Parathyroid adenoma (tissue), 2 donors: ENCODE measurements at regions not wholly inside any gene's neighbourhood (a gene's known extent, or its start where the extent isn't known, plus 50 kb on each side); places are given as distances from the start of the nearest gene placed in this dataset.

Experiments used
- H2AFZ ChIP-seq: fragments of 300-600 bp; sonication (generic); one replicate; pipeline ENCODE4 v1.7.0; 2017; ENCODE audit warnings: antibody characterized with exemption, mild to moderate bottlenecking
- H3K27ac ChIP-seq: fragments of 300-600 bp; sonication (generic); one replicate; pipeline ENCODE4 v1.7.0; 2017
- H3K27me3 ChIP-seq: fragments of 300-600 bp; sonication (generic); one replicate; pipeline ENCODE4 v1.7.0; 2017; ENCODE audit warnings: low read length; ENCODE audit not compliant: control insufficient read depth, insufficient read depth
- H3K36me3 ChIP-seq: fragments of 300-600 bp; sonication (generic); one replicate; pipeline ENCODE4 v1.7.0; 2017; ENCODE audit warnings: low read length; ENCODE audit not compliant: control insufficient read depth, insufficient read depth
- H3K4me1 ChIP-seq: fragments of 300-600 bp; sonication (generic); one replicate; pipeline ENCODE4 v1.7.0; 2017; ENCODE audit warnings: control low read depth
- H3K4me2 ChIP-seq: fragments of 300-600 bp; sonication (generic); one replicate; pipeline ENCODE4 v1.7.0; 2017; ENCODE audit warnings: low read length
- H3K4me3 ChIP-seq: fragments of 300-600 bp; sonication (generic); one replicate; pipeline ENCODE4 v1.7.0; 2017; ENCODE audit warnings: low read depth, low read length
- H3K79me2 ChIP-seq: fragments of 300-600 bp; sonication (generic); one replicate; pipeline ENCODE4 v1.7.0; 2017; ENCODE audit warnings: control low read depth
- H3K9ac ChIP-seq: fragments of 300-600 bp; sonication (generic); one replicate; pipeline ENCODE4 v1.7.0; 2017; ENCODE audit warnings: mild to moderate bottlenecking
- H3K9me3 ChIP-seq: fragments of 300-600 bp; sonication (generic); one replicate; pipeline ENCODE4 v1.7.0; 2017; ENCODE audit warnings: low read length; ENCODE audit not compliant: control insufficient read depth
- TF ChIP-seq, protein P1 (sequence below): fragments of 300-600 bp; sonication (generic); IDR thresholded peaks from one replicate; pipeline ENCODE4 v1.7.0; 2017; ENCODE audit warnings: antibody characterized with exemption, mild to moderate bottlenecking
- donor health status: primary hyperparathyroidism.

DNA sequence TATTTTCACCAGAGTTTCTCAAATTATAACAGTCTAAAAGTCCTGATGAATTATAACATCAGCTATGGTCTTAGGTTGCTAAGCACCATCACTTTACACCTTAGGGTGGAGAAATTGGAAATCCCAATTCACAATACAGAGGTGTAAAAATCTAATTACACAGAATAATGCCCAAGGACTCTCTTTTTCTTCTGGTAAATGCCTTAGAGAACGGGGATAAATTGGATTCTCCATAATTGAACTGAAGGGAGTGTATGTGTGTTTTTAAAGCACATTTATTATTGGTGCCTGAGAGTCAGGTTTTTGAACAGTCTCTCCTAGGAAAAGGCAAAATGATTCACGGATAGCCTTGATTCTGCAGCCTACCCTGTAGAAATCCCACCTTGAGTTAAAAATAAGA, 66.8 kb downstream of the NIBAN1 start:
- Histone ChIP-seq H3K36me3 (no peaks in the 10 kb centered on the region), H3K27ac (no peak overlapping the region), H3K4me2 (no peak overlapping the region), H3K9me3 (no peaks in the 10 kb centered on the region), H3K27me3 (no peaks in the 10 kb centered on the region), H3K9ac (no peak overlapping the region), H3K4me1 (no peaks in the 10 kb centered on the region), H3K79me2 (no peaks in the 10 kb centered on the region), H2AFZ (no peak overlapping the region), H3K4me3 (no peak overlapping the region)
- TF ChIP-seq, protein P1, sequence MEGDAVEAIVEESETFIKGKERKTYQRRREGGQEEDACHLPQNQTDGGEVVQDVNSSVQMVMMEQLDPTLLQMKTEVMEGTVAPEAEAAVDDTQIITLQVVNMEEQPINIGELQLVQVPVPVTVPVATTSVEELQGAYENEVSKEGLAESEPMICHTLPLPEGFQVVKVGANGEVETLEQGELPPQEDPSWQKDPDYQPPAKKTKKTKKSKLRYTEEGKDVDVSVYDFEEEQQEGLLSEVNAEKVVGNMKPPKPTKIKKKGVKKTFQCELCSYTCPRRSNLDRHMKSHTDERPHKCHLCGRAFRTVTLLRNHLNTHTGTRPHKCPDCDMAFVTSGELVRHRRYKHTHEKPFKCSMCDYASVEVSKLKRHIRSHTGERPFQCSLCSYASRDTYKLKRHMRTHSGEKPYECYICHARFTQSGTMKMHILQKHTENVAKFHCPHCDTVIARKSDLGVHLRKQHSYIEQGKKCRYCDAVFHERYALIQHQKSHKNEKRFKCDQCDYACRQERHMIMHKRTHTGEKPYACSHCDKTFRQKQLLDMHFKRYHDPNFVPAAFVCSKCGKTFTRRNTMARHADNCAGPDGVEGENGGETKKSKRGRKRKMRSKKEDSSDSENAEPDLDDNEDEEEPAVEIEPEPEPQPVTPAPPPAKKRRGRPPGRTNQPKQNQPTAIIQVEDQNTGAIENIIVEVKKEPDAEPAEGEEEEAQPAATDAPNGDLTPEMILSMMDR = no peak

DNA sequence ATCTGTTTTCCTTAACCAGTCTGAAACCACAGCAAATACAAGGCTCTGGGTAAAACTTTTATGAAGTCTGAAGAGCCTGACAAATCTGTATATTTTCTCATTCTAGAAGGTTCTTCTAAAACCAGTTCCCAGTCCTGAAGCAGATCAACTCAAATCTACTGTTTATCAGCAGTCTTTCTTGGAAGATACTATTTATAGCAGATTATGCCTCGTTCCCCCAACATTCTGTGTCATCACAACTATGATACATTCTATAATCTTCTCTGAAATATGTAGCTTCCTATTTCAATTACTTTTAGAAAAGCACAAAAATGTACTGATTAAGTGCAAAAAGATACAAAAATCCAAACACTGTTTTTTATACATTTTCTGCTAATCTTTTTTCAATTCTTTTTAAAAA, 67.5 kb downstream of the NIBAN1 start:
- H3K9ac ChIP-seq = no peak overlapping the region
- H2AFZ ChIP-seq = no peak overlapping the region
- no peaks in the 10 kb centered on the region for H3K79me2 ChIP-seq
- TF ChIP-seq, protein P1 = no peak
- no peaks in the 10 kb centered on the region for H3K36me3 ChIP-seq
- no peaks in the 10 kb centered on the region for H3K9me3 ChIP-seq
- H3K4me2 ChIP-seq = no peak overlapping the region
- H3K4me3 ChIP-seq = no peak overlapping the region
- no peak overlapping the region for H3K27ac ChIP-seq
- no peaks in the 10 kb centered on the region for H3K4me1 ChIP-seq
- no peaks in the 10 kb centered on the region for H3K27me3 ChIP-seq

DNA sequence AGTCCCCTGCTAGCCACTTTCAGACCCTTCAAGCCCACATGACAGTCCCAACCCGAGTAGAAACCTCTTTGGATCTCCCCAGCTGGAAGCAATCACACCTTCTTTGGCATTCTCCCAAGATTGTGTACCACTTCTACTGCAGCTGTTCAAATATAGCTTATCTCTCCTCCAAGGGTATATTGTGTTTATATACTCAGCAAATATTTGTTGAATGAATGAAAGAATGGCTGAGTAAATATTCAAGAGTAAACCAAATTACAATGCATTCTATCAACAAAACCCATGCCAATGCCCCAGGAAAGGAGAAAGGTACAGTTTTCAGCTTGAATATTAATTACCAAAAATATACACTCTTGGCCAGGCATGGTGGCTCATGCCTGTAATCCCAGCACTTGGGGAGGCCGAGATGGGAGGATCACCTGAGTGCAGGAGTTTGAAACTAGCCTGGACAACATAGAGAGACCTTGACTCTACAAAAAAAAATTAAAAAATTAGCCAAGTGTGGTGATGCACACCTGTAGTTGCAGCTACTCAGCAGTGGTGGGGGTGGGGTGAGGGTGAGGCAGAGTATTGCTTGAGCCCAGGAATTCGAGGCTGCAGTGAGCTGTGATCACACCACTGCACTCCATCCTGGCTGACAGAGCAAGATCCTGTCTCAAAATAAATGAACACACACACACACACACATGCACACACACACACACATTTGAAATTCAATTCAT, 68.5 kb downstream of the NIBAN1 start:
- Histone ChIP-seq H3K4me3 (no peak overlapping the region), H2AFZ (no peak overlapping the region), H3K9ac (no peak overlapping the region), H3K9me3 (no peaks in the 10 kb centered on the region), H3K27me3 (no peaks in the 10 kb centered on the region), H3K27ac (no peak overlapping the region), H3K36me3 (no peaks in the 10 kb centered on the region), H3K79me2 (no peaks in the 10 kb centered on the region), H3K4me1 (no peaks in the 10 kb centered on the region), H3K4me2 (no peak overlapping the region)
- TF ChIP-seq, protein P1 = no peak

DNA sequence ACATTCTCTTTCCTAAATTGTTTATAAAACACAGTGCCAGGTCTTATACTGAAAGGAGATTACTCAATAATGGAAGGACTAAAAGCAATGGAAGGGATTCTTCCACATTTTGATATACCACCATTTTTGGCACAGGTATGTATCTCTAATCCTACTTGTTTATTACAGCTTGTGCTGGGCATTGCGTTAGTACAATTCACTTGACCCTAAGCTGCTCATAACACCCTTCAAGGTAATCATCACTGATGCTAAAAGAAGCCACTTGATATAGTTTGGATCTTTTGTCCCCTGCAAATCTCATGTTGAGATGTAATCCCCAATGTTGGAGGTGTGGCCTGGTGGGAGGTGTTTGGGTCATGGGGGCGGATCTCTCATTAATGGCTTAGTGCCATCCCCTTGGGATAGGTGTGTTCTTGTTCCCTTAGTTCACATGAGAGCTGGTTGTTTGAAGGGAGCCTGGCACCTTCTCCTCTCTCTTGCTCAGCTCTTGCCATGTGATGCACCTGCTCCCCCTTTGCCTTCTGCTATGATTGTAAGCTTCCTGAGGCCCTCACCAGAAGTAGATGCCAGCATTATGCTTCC, 71.1 kb downstream of the NIBAN1 start:
- Histone ChIP-seq H3K9me3 (no peaks in the 10 kb centered on the region), H3K79me2 (no peaks in the 10 kb centered on the region), H3K27ac (no peak overlapping the region), H3K4me2 (no peak overlapping the region), H3K9ac (no peak overlapping the region), H3K4me3 (no peak overlapping the region), H2AFZ (no peak overlapping the region), H3K36me3 (no peaks in the 10 kb centered on the region), H3K4me1 (no peaks in the 10 kb centered on the region), H3K27me3 (no peaks in the 10 kb centered on the region)
- TF ChIP-seq, protein P1 = no peak

DNA sequence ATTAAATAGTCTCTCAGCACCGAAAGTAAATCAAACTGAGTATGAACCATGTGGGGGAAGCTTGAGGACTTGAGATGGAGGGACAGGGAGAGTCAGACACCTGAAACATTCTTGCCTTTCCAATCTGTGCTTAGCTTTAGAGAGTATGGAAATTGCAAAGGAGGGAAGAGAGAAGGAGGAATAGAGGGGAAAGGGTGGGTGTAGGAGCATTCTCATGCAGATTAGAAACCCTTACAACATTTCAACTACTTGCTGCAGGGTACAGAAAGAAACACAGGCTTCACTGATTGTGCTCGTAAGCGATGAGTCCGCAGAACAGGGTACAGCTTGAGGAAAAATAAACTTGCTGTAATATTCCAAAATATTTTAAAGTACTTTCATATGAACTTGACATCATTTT, 73.8 kb downstream of the NIBAN1 start:
- H3K9ac ChIP-seq = no peak overlapping the region
- no peaks in the 10 kb centered on the region for H3K79me2 ChIP-seq
- no peak overlapping the region for H3K27ac ChIP-seq
- no peak overlapping the region for H3K4me2 ChIP-seq
- H3K9me3 ChIP-seq = no peaks in the 10 kb centered on the region
- no peaks in the 10 kb centered on the region for H3K36me3 ChIP-seq
- H3K4me3 ChIP-seq = no peak overlapping the region
- H3K27me3 ChIP-seq = no peaks in the 10 kb centered on the region
- TF ChIP-seq, protein P1 = no peak
- H3K4me1 ChIP-seq = no peaks in the 10 kb centered on the region
- no peak overlapping the region for H2AFZ ChIP-seq
